IMR-90 (cell line): ENCODE measurements at regions not wholly inside any gene's neighbourhood (a gene's known extent, or its start where the extent isn't known, plus 50 kb on each side); places are given as distances from the start of the nearest gene placed in this dataset.

Source experiments
- ATAC-seq: fragments of 200-7000 bp; cut with Tn5 transposase; 2 replicates; pipeline ENCODE4 v1.9.1; 2020; ENCODE audit warnings: low read depth, mild to moderate bottlenecking, moderate library complexity
- BruUV-seq: library from RNA; stranded (reverse); fragments of 400-500 nt; replicated peaks from 2 replicates; lab custom pipeline; 2021; lab: Mats Ljungman, UMichigan
- CTCF ChIA-PET: fragments of 300-600 bp; formaldehyde crosslinking; extraction: SDS; loops from one replicate; lab custom pipeline; 2021; ENCODE audit warnings: antibody characterized with exemption; lab: Yijun Ruan, JAX
- POLR2A ChIA-PET: fragments of 300-600 bp; sonication (Branson Sonifier 250); formaldehyde crosslinking; loops from one replicate; lab custom pipeline; 2022; ENCODE audit warnings: antibody characterized with exemption; ENCODE audit not compliant: unreplicated experiment; lab: Charles Lee
- DNase-seq: peaks from one replicate; pipeline ENCODE4 v3.0.0; 2013
- H2AFZ ChIP-seq: replicated peaks from 2 replicates; pipeline ENCODE3; 2013; ENCODE audit warnings: low read length, mild to moderate bottlenecking; ENCODE audit not compliant: poor library complexity
- H2AK5ac ChIP-seq: 2 replicates; pipeline ENCODE4 v1.6.1; 2013; ENCODE audit warnings: low read depth, low read length, inconsistent platforms
- H2AK9ac ChIP-seq: replicated peaks from 2 replicates; pipeline ENCODE3; 2013; ENCODE audit warnings: mild to moderate bottlenecking, low read depth, low read length, moderate library complexity; ENCODE audit not compliant: poor library complexity
- H2BK120ac ChIP-seq: 2 replicates; pipeline ENCODE4 v1.6.1; 2013; ENCODE audit warnings: low read depth, low read length, inconsistent platforms
- H2BK15ac ChIP-seq: 3 replicates; pipeline ENCODE4 v1.6.1; 2013; ENCODE audit warnings: low read depth, low read length, inconsistent platforms
- H2BK20ac ChIP-seq: 2 replicates; pipeline ENCODE4 v1.6.1; 2013; ENCODE audit warnings: low read depth, mild to moderate bottlenecking, inconsistent platforms, low read length, moderate library complexity
- H2BK5ac ChIP-seq: 2 replicates; pipeline ENCODE4 v1.6.1; 2013; ENCODE audit warnings: mild to moderate bottlenecking, low read depth, low read length, inconsistent platforms; ENCODE audit not compliant: poor library complexity, severe bottlenecking
- H3K14ac ChIP-seq: replicated peaks from 2 replicates; pipeline ENCODE4 v1.6.1; 2013; ENCODE audit warnings: low read depth, low read length, inconsistent platforms
- H3K18ac ChIP-seq: 2 replicates; pipeline ENCODE4 v1.6.1; 2013; ENCODE audit warnings: low read depth, low read length, control low read depth
- H3K23ac ChIP-seq: 2 replicates; pipeline ENCODE4 v1.6.1; 2013; ENCODE audit warnings: low read depth, low read length, inconsistent platforms
- H3K27ac ChIP-seq: 2 replicates; pipeline ENCODE4 v1.5.1; 2013; ENCODE audit warnings: mild to moderate bottlenecking, control low read depth, low read length; ENCODE audit not compliant: insufficient read depth
- H3K27me3 ChIP-seq: 2 replicates; pipeline ENCODE4 v1.6.1; 2013; ENCODE audit warnings: low read length; ENCODE audit not compliant: control insufficient read depth, insufficient read depth
- H3K36me3 ChIP-seq: 2 replicates; pipeline ENCODE4 v1.6.1; 2013; ENCODE audit warnings: low read length, mixed read lengths; ENCODE audit not compliant: control insufficient read depth, insufficient read depth
- H3K4ac ChIP-seq: 2 replicates; pipeline ENCODE4 v1.6.1; 2013; ENCODE audit warnings: low read depth, low read length, inconsistent platforms
- H3K4me1 ChIP-seq: 2 replicates; pipeline ENCODE4 v1.6.1; 2013; ENCODE audit warnings: low read length, mixed read lengths; ENCODE audit not compliant: control insufficient read depth, insufficient read depth
- H3K4me2 ChIP-seq: 2 replicates; pipeline ENCODE4 v1.6.1; 2013; ENCODE audit warnings: low read depth, mild to moderate bottlenecking, control low read depth, low read length, moderate library complexity
- H3K4me3 ChIP-seq: 2 replicates; pipeline ENCODE4 v1.5.1; 2013; ENCODE audit warnings: low read depth, mild to moderate bottlenecking, control low read depth, low read length, moderate library complexity; ENCODE audit not compliant: insufficient read depth
- H3K56ac ChIP-seq: 2 replicates; pipeline ENCODE4 v1.6.1; 2013; ENCODE audit warnings: low read length, inconsistent platforms; ENCODE audit not compliant: insufficient read depth; ENCODE audit errors: extremely low read depth
- H3K79me1 ChIP-seq, 2 experiments: 2 replicates each; pipeline ENCODE4 v1.6.1; 2013; ENCODE audit warnings: low read length in 2 of 2, inconsistent platforms in 1 of 2, low read depth in 1 of 2
- H3K9ac ChIP-seq: 2 replicates; pipeline ENCODE4 v1.6.1; 2013; ENCODE audit warnings: low read depth, low read length, control low read depth
- H3K9me1 ChIP-seq: 2 replicates; pipeline ENCODE4 v1.6.1; 2013; ENCODE audit warnings: low read length, inconsistent platforms; ENCODE audit not compliant: insufficient read depth
- H3K9me3 ChIP-seq: 2 replicates; pipeline ENCODE4 v1.6.1; 2013; ENCODE audit warnings: low read length; ENCODE audit not compliant: control insufficient read depth, insufficient read depth
- H4K20me1 ChIP-seq: 2 replicates; pipeline ENCODE4 v1.6.1; 2013; ENCODE audit warnings: low read length, inconsistent platforms; ENCODE audit not compliant: insufficient read depth
- H4K5ac ChIP-seq: 2 replicates; pipeline ENCODE4 v1.6.1; 2013; ENCODE audit warnings: mild to moderate bottlenecking, low read depth, low read length, control low read depth
- H4K8ac ChIP-seq, 2 experiments: 2 replicates each; pipeline ENCODE4 v1.6.1; 2013; ENCODE audit warnings: low read depth in 2 of 2, low read length in 2 of 2, control low read depth in 1 of 2, inconsistent platforms in 1 of 2
- H4K91ac ChIP-seq: 2 replicates; pipeline ENCODE4 v1.6.1; 2013; ENCODE audit warnings: low read depth, low read length, inconsistent platforms; ENCODE audit not compliant: insufficient read depth
- BHLHE40 ChIP-seq: fragments of 150-350 bp; IDR thresholded peaks from 2 replicates; pipeline ENCODE4 v1.6.1; 2016; ENCODE audit warnings: mild to moderate bottlenecking, low read depth, low read length
- CEBPB ChIP-seq: IDR thresholded peaks from 2 replicates; pipeline ENCODE4 v1.6.1; 2012; ENCODE audit warnings: low read depth, low read length, improper control_type of control experiment
- CHD1 ChIP-seq: IDR thresholded peaks from 2 replicates; pipeline ENCODE4 v1.6.1; 2012; ENCODE audit warnings: low read depth, low read length, improper control_type of control experiment
- FOS ChIP-seq: fragments of 150-350 bp; IDR thresholded peaks from 2 replicates; pipeline ENCODE4 v1.6.1; 2016; ENCODE audit warnings: low read depth, low read length
- MAFK ChIP-seq: IDR thresholded peaks from 2 replicates; pipeline ENCODE4 v1.6.1; 2012; ENCODE audit warnings: low read depth, low read length, improper control_type of control experiment
- MAZ ChIP-seq: IDR thresholded peaks from 2 replicates; pipeline ENCODE4 v1.6.1; 2012; ENCODE audit warnings: low read depth, mild to moderate bottlenecking, low read length, improper control_type of control experiment, moderate library complexity, borderline replicate concordance
- MXI1 ChIP-seq: IDR thresholded peaks from 2 replicates; pipeline ENCODE4 v1.6.1; 2012; ENCODE audit warnings: low read depth, mild to moderate bottlenecking, low read length, moderate library complexity, borderline replicate concordance
- NFE2L2 ChIP-seq: fragments of 150-350 bp; IDR thresholded peaks from 2 replicates; pipeline ENCODE4 v1.6.1; 2016; ENCODE audit warnings: low read depth, mild to moderate bottlenecking, low read length
- POLR2A ChIP-seq: IDR thresholded peaks from 2 replicates; pipeline ENCODE4 v1.6.1; 2012; ENCODE audit warnings: mild to moderate bottlenecking, low read depth, low read length
- RAD21 ChIP-seq: IDR thresholded peaks from 2 replicates; pipeline ENCODE4 v1.6.1; 2012; ENCODE audit warnings: low read length, improper control_type of control experiment
- RCOR1 ChIP-seq: IDR thresholded peaks from 2 replicates; pipeline ENCODE4 v1.6.1; 2012; ENCODE audit warnings: mild to moderate bottlenecking, low read length, improper control_type of control experiment; ENCODE audit not compliant: insufficient replicate concordance
- RFX5 ChIP-seq: IDR thresholded peaks from 2 replicates; pipeline ENCODE4 v1.8.0; 2012; ENCODE audit warnings: low read depth, mild to moderate bottlenecking, low read length, moderate library complexity
- SMC3 ChIP-seq: fragments of 150-350 bp; IDR thresholded peaks from 2 replicates; pipeline ENCODE4 v1.6.1; 2016; ENCODE audit warnings: low read depth, mild to moderate bottlenecking, antibody characterized with exemption, low read length, moderate library complexity
- WGBS, 2 experiments: methylation state at CpG; one replicate each; pipeline versions ENCODE4 v1.1.5 to v1.1.7; 2013; ENCODE audit warnings: missing lambda C conversion rate in 2 of 2; ENCODE audit not compliant: insufficient read length in 1 of 2; ENCODE audit errors: extremely low coverage in 2 of 2; 5-methylcytosine and 5-hydroxymethylcytosine counted together
- dilution Hi-C: fragments of 300-500 bp; cut with HindIII; formaldehyde crosslinking; loops from one replicate; pipeline ENCODE4 v1.14.3; 2018; ENCODE audit warnings: low sequenced_read_pairs; ENCODE audit not compliant: unreplicated experiment
- in situ Hi-C: fragments of 300-500 bp; cut with MboI; formaldehyde crosslinking; loops from 3 replicates; pipeline ENCODE4 v1.14.3; 2019; ENCODE audit warnings: low sequenced_read_pairs, inconsistent platforms, mixed read lengths
- intact Hi-C: fragments of 100-400 bp; cut with micrococcal nuclease; formaldehyde crosslinking; loops from 2 replicates; pipeline ENCODE4 v1.10.0; 2022
- TF ChIP-seq, protein P1 (sequence below): fragments of 150-350 bp; IDR thresholded peaks from 2 replicates; pipeline ENCODE4 v1.6.1; 2017; ENCODE audit warnings: mild to moderate bottlenecking, antibody characterized with exemption, low read length, low read depth
- TF ChIP-seq, protein P2 (sequence below): fragments of 150-350 bp; IDR thresholded peaks from 2 replicates; pipeline ENCODE4 v1.6.1; 2016; ENCODE audit warnings: low read depth, mild to moderate bottlenecking, low read length, moderate library complexity, borderline replicate concordance
- TF ChIP-seq, protein P3 (sequence below): conservative IDR thresholded peaks from 2 replicates; pipeline ENCODE4 v1.5.1; 2012; ENCODE audit warnings: mild to moderate bottlenecking, low read depth, low read length, improper control_type of control experiment

DNA sequence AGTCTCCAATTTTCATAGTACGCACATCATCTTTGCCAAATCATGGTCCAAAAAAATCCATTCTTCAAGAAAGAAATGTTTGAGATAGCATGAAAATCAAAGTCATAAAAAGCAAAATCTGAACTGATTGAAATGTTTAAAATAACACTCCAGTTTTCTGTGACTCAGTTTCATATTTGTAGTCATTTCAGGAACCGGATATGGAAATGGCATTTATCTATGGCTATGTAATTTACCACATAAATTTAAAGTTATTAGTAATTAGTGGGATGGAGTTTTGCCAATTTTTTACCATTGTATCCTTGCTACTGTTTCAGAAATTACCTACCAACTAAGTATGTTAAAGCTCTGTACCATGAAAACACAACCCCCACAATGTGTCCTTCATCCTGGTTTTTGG lies 456.6 kb upstream of the ACVR2A start:
- no peak overlapping the region for H3K9ac ChIP-seq
- BruUV-seq = no TSS peak
- H2BK5ac ChIP-seq = no peak overlapping the region
- POLR2A ChIA-PET = no interaction called here
- CTCF ChIA-PET = no interaction called here
- H2AFZ ChIP-seq = no peak overlapping the region
- H3K36me3 ChIP-seq = no peaks in the 10 kb centered on the region
- no peak overlapping the region for H3K23ac ChIP-seq
- DNase-seq (no peak), ATAC-seq (no peak)
- no peak overlapping the region for H3K4me2 ChIP-seq
- no peak overlapping the region for H4K91ac ChIP-seq
- TF ChIP-seq MAFK (no peak), POLR2A (no peak), RCOR1 (no peak), RFX5 (no peak), BHLHE40 (no peak), NFE2L2 (no peak), MXI1 (no peak), CHD1 (no peak), MAZ (no peak), SMC3 (no peak), CEBPB (no peak), FOS (no peak), RAD21 (no peak)
- TF ChIP-seq, protein P1, sequence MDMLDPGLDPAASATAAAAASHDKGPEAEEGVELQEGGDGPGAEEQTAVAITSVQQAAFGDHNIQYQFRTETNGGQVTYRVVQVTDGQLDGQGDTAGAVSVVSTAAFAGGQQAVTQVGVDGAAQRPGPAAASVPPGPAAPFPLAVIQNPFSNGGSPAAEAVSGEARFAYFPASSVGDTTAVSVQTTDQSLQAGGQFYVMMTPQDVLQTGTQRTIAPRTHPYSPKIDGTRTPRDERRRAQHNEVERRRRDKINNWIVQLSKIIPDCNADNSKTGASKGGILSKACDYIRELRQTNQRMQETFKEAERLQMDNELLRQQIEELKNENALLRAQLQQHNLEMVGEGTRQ = no peak
- TF ChIP-seq, protein P2, sequence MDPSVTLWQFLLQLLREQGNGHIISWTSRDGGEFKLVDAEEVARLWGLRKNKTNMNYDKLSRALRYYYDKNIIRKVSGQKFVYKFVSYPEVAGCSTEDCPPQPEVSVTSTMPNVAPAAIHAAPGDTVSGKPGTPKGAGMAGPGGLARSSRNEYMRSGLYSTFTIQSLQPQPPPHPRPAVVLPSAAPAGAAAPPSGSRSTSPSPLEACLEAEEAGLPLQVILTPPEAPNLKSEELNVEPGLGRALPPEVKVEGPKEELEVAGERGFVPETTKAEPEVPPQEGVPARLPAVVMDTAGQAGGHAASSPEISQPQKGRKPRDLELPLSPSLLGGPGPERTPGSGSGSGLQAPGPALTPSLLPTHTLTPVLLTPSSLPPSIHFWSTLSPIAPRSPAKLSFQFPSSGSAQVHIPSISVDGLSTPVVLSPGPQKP = no peak
- TF ChIP-seq, protein P3, sequence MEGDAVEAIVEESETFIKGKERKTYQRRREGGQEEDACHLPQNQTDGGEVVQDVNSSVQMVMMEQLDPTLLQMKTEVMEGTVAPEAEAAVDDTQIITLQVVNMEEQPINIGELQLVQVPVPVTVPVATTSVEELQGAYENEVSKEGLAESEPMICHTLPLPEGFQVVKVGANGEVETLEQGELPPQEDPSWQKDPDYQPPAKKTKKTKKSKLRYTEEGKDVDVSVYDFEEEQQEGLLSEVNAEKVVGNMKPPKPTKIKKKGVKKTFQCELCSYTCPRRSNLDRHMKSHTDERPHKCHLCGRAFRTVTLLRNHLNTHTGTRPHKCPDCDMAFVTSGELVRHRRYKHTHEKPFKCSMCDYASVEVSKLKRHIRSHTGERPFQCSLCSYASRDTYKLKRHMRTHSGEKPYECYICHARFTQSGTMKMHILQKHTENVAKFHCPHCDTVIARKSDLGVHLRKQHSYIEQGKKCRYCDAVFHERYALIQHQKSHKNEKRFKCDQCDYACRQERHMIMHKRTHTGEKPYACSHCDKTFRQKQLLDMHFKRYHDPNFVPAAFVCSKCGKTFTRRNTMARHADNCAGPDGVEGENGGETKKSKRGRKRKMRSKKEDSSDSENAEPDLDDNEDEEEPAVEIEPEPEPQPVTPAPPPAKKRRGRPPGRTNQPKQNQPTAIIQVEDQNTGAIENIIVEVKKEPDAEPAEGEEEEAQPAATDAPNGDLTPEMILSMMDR = no peak
- intact Hi-C loops = no loop called here
- no CpG with 5 or more reads among the region's 2 CpGs for WGBS, 2 experiments
- no peaks in the 10 kb centered on the region; the same call in 1 of the 2 replicates for H3K9me3 ChIP-seq
- no peaks in the 10 kb centered on the region for H3K79me1 ChIP-seq
- no peaks in the 10 kb centered on the region for H4K20me1 ChIP-seq
- no peaks in the 10 kb centered on the region for H3K4me1 ChIP-seq
- no peak overlapping the region for H4K8ac ChIP-seq
- no peak overlapping the region for H2BK120ac ChIP-seq
- H2AK9ac ChIP-seq = no peak overlapping the region
- dilution Hi-C loops = no loop called here
- no peaks in the 10 kb centered on the region for H3K27me3 ChIP-seq
- in situ Hi-C loops = no loop called here
- H2AK5ac ChIP-seq = no peak overlapping the region
- H3K27ac ChIP-seq = no peak overlapping the region
- no peak overlapping the region for H3K4ac ChIP-seq
- H3K18ac ChIP-seq = no peak overlapping the region
- H2BK15ac ChIP-seq = no peak overlapping the region
- H3K14ac ChIP-seq = no peak overlapping the region
- H4K5ac ChIP-seq = no peak overlapping the region
- H3K56ac ChIP-seq = no peak overlapping the region
- H3K9me1 ChIP-seq = no peaks in the 10 kb centered on the region
- no peak overlapping the region for H3K4me3 ChIP-seq
- H2BK20ac ChIP-seq = no peak overlapping the region
